ENCODE measurements at regions not wholly inside any gene's neighbourhood (a gene's known extent, or its start where the extent isn't known, plus 50 kb on each side); places are given as distances from the start of the nearest gene placed in this dataset.

DNA sequence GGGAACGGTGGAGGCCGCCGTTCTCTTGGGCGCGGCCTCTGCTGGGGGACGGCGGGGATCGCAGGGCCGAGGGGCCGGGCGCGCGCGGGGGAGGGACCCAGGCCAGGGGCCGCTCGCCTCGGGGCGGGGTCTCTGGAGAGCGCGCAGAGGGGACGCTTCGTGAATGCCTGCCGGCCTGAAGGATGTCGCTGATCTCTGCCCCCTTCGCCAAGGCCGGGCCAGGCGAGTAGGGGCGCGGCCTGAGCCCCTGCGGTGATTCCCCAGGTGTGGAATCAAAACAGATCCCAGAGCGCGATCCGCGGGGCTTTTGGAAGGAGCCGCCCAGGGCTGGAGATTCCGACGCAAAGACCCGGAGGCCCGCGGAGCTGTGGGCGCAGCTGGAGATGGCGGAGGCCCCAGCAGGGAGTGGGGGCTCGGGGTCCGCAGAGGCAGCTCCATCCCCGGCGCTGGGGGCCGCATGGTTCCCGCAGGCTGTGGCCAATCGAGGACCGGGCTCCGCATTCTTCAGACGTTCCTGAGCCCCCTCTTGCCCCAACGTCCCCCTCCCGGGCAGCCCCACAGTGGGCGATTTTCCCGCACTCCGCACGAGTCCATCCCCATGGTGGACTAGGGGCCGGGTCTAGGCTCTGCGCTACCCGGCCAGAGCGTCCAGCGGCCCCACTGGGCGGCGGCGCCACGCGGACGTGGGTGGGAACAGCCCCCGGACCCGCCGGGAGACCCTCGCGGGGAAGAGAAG is 166.0 kb downstream of the ACTR3B start:
- TF ChIP-seq, protein P1, sequence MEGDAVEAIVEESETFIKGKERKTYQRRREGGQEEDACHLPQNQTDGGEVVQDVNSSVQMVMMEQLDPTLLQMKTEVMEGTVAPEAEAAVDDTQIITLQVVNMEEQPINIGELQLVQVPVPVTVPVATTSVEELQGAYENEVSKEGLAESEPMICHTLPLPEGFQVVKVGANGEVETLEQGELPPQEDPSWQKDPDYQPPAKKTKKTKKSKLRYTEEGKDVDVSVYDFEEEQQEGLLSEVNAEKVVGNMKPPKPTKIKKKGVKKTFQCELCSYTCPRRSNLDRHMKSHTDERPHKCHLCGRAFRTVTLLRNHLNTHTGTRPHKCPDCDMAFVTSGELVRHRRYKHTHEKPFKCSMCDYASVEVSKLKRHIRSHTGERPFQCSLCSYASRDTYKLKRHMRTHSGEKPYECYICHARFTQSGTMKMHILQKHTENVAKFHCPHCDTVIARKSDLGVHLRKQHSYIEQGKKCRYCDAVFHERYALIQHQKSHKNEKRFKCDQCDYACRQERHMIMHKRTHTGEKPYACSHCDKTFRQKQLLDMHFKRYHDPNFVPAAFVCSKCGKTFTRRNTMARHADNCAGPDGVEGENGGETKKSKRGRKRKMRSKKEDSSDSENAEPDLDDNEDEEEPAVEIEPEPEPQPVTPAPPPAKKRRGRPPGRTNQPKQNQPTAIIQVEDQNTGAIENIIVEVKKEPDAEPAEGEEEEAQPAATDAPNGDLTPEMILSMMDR (IDR thresholded peaks at IDR 0.05) = peak; percentile 41
- peak; percentile 23 for TF ChIP-seq EZH2 (IDR thresholded peaks at IDR 0.05)

Measured in neural progenitor cell (in vitro differentiated cells).